ENCODE measurements at regions not wholly inside any gene's neighbourhood (a gene's known extent, or its start where the extent isn't known, plus 50 kb on each side); places are given as distances from the start of the nearest gene placed in this dataset.

DNA sequence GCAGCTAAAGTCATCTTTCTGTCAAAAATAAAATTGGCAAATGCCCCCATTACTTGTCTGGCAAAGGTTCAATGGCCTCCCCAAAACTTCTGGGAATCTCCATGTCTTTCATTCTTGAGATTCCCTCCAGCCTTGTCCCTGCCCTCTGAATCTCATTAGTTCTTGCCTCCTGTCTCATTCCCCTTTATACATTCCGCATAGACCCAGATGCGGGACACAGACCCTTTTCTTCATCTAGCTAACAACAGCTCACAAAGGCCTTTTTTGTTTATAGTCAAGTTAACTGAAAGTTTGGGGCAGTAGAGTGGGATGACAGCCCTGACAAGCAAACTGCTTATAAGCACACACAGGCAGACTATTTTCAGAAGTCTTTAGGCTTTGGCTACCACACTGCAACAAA lies 306.1 kb upstream of the FAM241A start:
- H3K4me3 ChIP-seq (ENCODE audit: low read depth, low read length) = no peak overlapping the region
- TF ChIP-seq, protein P1, sequence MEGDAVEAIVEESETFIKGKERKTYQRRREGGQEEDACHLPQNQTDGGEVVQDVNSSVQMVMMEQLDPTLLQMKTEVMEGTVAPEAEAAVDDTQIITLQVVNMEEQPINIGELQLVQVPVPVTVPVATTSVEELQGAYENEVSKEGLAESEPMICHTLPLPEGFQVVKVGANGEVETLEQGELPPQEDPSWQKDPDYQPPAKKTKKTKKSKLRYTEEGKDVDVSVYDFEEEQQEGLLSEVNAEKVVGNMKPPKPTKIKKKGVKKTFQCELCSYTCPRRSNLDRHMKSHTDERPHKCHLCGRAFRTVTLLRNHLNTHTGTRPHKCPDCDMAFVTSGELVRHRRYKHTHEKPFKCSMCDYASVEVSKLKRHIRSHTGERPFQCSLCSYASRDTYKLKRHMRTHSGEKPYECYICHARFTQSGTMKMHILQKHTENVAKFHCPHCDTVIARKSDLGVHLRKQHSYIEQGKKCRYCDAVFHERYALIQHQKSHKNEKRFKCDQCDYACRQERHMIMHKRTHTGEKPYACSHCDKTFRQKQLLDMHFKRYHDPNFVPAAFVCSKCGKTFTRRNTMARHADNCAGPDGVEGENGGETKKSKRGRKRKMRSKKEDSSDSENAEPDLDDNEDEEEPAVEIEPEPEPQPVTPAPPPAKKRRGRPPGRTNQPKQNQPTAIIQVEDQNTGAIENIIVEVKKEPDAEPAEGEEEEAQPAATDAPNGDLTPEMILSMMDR (IDR thresholded peaks at IDR 0.05; ENCODE audit: low read depth, low read length) = no peak

DNA sequence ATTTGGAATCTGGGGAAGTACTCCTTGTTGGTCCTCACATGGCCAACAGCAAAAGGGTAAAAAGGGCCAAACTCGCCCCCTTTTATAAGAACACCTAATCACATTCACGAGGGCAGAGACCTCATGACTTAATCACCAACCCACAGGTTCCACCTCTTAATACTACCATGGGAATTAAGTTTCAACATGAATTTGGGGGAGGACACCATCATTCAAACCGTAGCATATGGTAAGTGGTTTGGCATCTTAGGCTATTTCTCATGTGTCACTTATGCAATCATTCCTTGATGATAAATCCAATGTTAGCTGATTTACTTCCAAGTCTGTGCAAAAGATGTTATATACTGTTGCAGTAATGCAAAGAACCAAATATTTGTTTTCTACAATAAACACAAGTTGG lies 302.9 kb upstream of the FAM241A start:
- H3K4me3 ChIP-seq (ENCODE audit: low read depth, low read length) = no peak overlapping the region
- TF ChIP-seq, protein P1 (IDR thresholded peaks at IDR 0.05; ENCODE audit: low read depth, low read length) = no peak

DNA sequence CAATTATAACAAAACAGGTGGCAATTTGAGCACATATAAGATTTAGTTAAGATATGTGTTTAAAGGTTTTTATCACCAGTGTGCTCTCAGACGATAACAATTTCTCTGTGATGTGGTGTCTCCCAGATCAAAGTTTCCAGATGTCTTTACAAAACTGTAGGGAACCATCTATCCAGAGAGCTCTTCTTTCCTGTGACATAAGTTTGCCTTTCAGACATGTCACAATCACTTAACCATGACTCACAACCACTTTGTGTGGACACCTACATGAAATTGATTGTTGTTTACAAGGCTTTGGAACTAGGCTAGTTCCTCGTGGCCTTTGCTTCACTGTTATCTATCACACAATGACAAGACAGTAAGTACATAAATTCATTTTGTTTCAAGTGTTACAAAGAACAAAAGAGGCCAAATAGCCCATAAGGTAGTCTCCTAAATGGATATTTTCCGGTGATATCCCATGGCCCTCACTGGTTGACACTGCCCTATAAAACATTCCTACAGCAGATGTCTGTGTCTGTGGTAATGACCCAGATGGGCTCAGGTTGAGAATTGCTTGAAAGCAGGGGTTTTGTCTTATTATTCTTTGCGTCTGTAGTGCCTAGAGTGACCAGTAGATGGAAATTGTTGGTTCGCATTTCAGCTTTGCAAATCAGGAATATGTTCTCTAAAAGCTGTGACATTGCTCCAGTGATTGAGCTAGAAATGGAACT lies 297.8 kb upstream of the FAM241A start:
- H3K4me3 ChIP-seq (ENCODE audit: low read depth, low read length) = no peak overlapping the region
- TF ChIP-seq, protein P1 (IDR thresholded peaks at IDR 0.05; ENCODE audit: low read depth, low read length) = no peak

DNA sequence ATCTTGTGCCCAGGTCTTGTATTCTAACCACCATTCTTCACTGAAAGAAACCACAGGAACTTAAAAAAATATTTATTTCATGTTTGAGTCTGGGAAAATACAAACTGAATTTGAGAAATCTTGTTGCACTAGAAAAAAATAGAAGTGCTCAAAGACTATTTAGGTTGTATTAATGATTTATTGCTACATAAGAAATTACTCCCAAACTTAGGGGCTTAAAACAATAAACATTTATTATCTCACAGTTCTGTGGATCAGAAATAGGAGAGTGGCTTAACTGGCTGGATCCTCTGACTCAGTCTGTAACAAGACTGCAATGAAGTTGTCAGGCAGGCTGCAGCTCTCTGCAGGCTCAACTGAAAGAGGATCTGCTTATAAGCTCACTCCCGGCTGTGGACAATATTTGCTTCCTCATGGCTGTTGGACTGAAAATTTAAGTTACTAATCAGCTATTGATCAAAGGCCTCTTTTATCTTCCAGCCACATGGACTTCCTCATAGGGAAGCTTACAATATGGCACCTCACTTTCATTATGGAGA lies 295.4 kb upstream of the FAM241A start:
- H3K4me3 ChIP-seq (ENCODE audit: low read depth, low read length) = no peak overlapping the region
- TF ChIP-seq, protein P1 (IDR thresholded peaks at IDR 0.05; ENCODE audit: low read depth, low read length) = no peak

DNA sequence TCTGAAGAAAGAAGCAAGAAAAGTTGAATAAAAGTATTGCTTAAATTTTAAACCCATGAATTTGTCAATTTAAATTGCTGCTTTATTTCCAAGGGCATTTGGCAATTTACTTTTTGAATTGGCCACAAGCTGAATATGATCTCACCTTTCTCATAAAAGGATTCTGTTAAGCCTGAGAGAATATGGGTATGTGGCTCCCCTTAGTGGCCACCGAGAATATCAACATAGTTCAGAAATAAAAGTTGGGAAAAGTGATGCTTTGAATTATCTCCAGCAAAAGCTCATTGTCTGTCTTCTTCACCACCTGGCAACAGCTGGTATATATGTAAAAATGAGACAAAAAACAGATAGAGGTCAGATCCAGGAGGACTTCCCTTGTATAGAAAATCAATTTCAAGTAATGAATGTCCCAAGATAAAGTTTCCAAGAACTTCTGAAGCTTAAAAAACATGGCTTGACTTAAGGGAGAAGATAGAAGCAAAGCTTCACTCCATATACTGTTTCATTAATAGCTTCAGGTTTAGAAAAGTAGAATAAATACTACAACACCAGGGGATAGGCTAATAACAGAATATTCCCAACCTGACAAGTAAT lies 290.7 kb upstream of the FAM241A start:
- no peak overlapping the region for H3K4me3 ChIP-seq (ENCODE audit: low read depth, low read length)
- TF ChIP-seq, protein P1 (IDR thresholded peaks at IDR 0.05; ENCODE audit: low read depth, low read length) = no peak

DNA sequence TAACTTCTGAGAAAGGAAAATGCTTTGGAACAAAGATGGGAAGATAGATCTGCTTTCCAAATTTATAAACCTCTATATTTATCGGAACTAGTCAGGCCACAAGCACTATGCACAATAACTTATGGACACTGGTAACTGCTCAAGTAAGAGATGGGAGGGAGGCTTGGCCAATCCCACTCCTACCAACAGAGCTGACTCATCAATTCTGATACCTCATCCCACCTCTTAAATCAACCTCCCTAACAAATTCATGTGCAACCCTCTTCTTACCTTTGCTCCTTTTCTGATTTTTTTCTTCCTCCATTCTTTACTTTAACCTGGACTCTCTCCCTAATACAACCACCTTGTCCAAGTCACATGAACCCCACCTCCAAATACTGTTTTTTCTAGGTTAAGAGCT lies 289.9 kb upstream of the FAM241A start:
- TF ChIP-seq, protein P1 (IDR thresholded peaks at IDR 0.05; ENCODE audit: low read depth, low read length) = no peak
- H3K4me3 ChIP-seq (ENCODE audit: low read depth, low read length) = no peak overlapping the region

DNA sequence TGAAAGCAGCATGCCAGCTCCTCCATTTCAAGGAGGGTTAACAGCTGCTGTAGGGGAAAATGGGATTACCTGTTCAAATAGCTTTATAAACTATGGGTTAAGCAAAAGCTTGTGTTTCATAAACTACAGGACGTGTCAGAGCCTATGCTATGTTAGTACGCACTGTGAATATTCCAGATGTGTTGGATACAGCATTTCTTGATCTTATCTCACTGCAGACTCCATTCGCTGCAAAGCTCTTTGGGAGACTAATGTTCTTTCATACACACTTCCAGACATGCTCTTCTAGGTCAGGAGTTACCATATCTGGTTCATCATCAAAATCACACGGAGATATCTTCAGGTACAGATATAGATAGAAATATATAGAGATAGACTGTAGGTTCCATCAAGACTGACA lies 281.2 kb upstream of the FAM241A start:
- TF ChIP-seq, protein P1 (IDR thresholded peaks at IDR 0.05; ENCODE audit: low read depth, low read length) = no peak
- H3K4me3 ChIP-seq (ENCODE audit: low read depth, low read length) = no peak overlapping the region
